ENCODE measurements at regions not wholly inside any gene's neighbourhood (a gene's known extent, or its start where the extent isn't known, plus 50 kb on each side); places are given as distances from the start of the nearest gene placed in this dataset.
"Not testable (repeated sequence)": the region's sequence is repeated elsewhere in the genome, so short reads cannot be mapped to it uniquely, and the experiment has no call there.

GRCh38 chr7:65073160-65073559 lies 66.7 kb upstream of the ERV3-1 start:
- not testable (repeated sequence) for FAIRE-seq; DNase-seq (ENCODE audit: insufficient read length, low spot score)

- FAIRE-seq; DNase-seq (ENCODE audit: insufficient read length, low spot score): not testable (repeated sequence)
Observed at GRCh38 chr7:65071854-65072431, 65.5 kb upstream of the ERV3-1 start.

GRCh38 chr7:65069476-65069875 lies 63.0 kb upstream of the ERV3-1 start:
- not testable (repeated sequence) for FAIRE-seq

GRCh38 chr7:65062566-65062965 lies 56.1 kb upstream of the ERV3-1 start:
- FAIRE-seq = not testable (repeated sequence)

More at GRCh38 chr7:65069476-65069875, 63.0 kb upstream of the ERV3-1 start:
- DNase-seq (ENCODE audit: insufficient read length, low spot score) = not testable (repeated sequence)

GRCh38 chr7:65059247-65059646 lies 52.8 kb upstream of the ERV3-1 start:
- not testable (repeated sequence) for FAIRE-seq; DNase-seq (ENCODE audit: insufficient read length, low spot score)

More at GRCh38 chr7:65062566-65062965, 56.1 kb upstream of the ERV3-1 start:
- DNase-seq (ENCODE audit: insufficient read length, low spot score) = not testable (repeated sequence)
